ENCODE measurements at regions not wholly inside any gene's neighbourhood (a gene's known extent, or its start where the extent isn't known, plus 50 kb on each side); places are given as distances from the start of the nearest gene placed in this dataset.

- Mint-ChIP-seq H3K36me3 (ENCODE audit: unreplicated experiment) (no peaks in the 10 kb centered on the region), H3K4me3 (ENCODE audit: unreplicated experiment) (no peak overlapping the region), H3K27me3 (ENCODE audit: unreplicated experiment) (no peaks in the 10 kb centered on the region), H3K27ac (ENCODE audit: unreplicated experiment) (no peak overlapping the region), H3K9me3 (ENCODE audit: unreplicated experiment) (no peaks in the 10 kb centered on the region), H3K4me1 (ENCODE audit: low read depth, unreplicated experiment) (no peaks in the 10 kb centered on the region)
- DNase-seq, result no peak
- TF ChIP-seq CTCF (IDR thresholded peaks at IDR 0.05; ENCODE audit: partially characterized antibody, unreplicated experiment), result no peak
Observed at GRCh38 chr5:147168578-147169327, 66.1 kb upstream of the STK32A start.

GRCh38 chr5:147169399-147169798 lies 65.4 kb upstream of the STK32A start:
- DNase-seq, result no peak
- TF ChIP-seq CTCF (IDR thresholded peaks at IDR 0.05; ENCODE audit: partially characterized antibody, unreplicated experiment), result no peak
- Mint-ChIP-seq H3K4me1 (ENCODE audit: low read depth, unreplicated experiment) (no peaks in the 10 kb centered on the region), H3K9me3 (ENCODE audit: unreplicated experiment) (no peaks in the 10 kb centered on the region), H3K27me3 (ENCODE audit: unreplicated experiment) (no peaks in the 10 kb centered on the region), H3K4me3 (ENCODE audit: unreplicated experiment) (no peak overlapping the region), H3K27ac (ENCODE audit: unreplicated experiment) (no peak overlapping the region), H3K36me3 (ENCODE audit: unreplicated experiment) (no peaks in the 10 kb centered on the region)

- Mint-ChIP-seq H3K4me1 (ENCODE audit: low read depth, unreplicated experiment) (no peaks in the 10 kb centered on the region), H3K4me3 (ENCODE audit: unreplicated experiment) (no peak overlapping the region), H3K36me3 (ENCODE audit: unreplicated experiment) (no peaks in the 10 kb centered on the region), H3K27ac (ENCODE audit: unreplicated experiment) (no peak overlapping the region), H3K9me3 (ENCODE audit: unreplicated experiment) (no peaks in the 10 kb centered on the region), H3K27me3 (ENCODE audit: unreplicated experiment) (no peaks in the 10 kb centered on the region)
- TF ChIP-seq CTCF (IDR thresholded peaks at IDR 0.05; ENCODE audit: partially characterized antibody, unreplicated experiment), result no peak
- no peak for DNase-seq
Observed at GRCh38 chr5:147169901-147170300, 64.9 kb upstream of the STK32A start.

- H3K27me3 Mint-ChIP-seq (ENCODE audit: unreplicated experiment), result no peaks in the 10 kb centered on the region
- H3K27ac Mint-ChIP-seq (ENCODE audit: unreplicated experiment), result no peak overlapping the region
- no peaks in the 10 kb centered on the region for H3K36me3 Mint-ChIP-seq (ENCODE audit: unreplicated experiment)
- no peak overlapping the region for H3K4me3 Mint-ChIP-seq (ENCODE audit: unreplicated experiment)
- no peak for DNase-seq
- no peaks in the 10 kb centered on the region for H3K4me1 Mint-ChIP-seq (ENCODE audit: low read depth, unreplicated experiment)
- H3K9me3 Mint-ChIP-seq (ENCODE audit: unreplicated experiment), result no peaks in the 10 kb centered on the region
- no peak for TF ChIP-seq CTCF (IDR thresholded peaks at IDR 0.05; ENCODE audit: partially characterized antibody, unreplicated experiment)
Observed at GRCh38 chr5:147170603-147171002, 64.2 kb upstream of the STK32A start.

GRCh38 chr5:147174671-147175265 lies 60.1 kb upstream of the STK32A start:
- TF ChIP-seq CTCF (IDR thresholded peaks at IDR 0.05; ENCODE audit: partially characterized antibody, unreplicated experiment), result no peak
- H3K4me1 Mint-ChIP-seq (ENCODE audit: low read depth, unreplicated experiment), result no peaks in the 10 kb centered on the region
- H3K27me3 Mint-ChIP-seq (ENCODE audit: unreplicated experiment), result no peaks in the 10 kb centered on the region
- H3K9me3 Mint-ChIP-seq (ENCODE audit: unreplicated experiment), result no peaks in the 10 kb centered on the region
- no peaks in the 10 kb centered on the region for H3K36me3 Mint-ChIP-seq (ENCODE audit: unreplicated experiment)
- H3K4me3 Mint-ChIP-seq (ENCODE audit: unreplicated experiment), result no peak overlapping the region
- no peak for DNase-seq
- no peak overlapping the region for H3K27ac Mint-ChIP-seq (ENCODE audit: unreplicated experiment)
